ENCODE measurements at regions not wholly inside any gene's neighbourhood (a gene's known extent, or its start where the extent isn't known, plus 50 kb on each side); places are given as distances from the start of the nearest gene placed in this dataset.

GRCh38 chr18:78772360-78773302, 207.0 kb upstream of the SALL3 start:
- no peak for DNase-seq (ENCODE audit: low read depth)
- TF ChIP-seq CTCF (IDR thresholded peaks at IDR 0.05; ENCODE audit: low read length, missing control alignments): no peak
- H3K4me3 ChIP-seq (replicated peaks; ENCODE audit: low read depth, low read length): no peak overlapping the region

- TF ChIP-seq CTCF (IDR thresholded peaks at IDR 0.05; ENCODE audit: low read length, missing control alignments): no peak
- DNase-seq (ENCODE audit: low read depth): no peak
- no peak overlapping the region for H3K4me3 ChIP-seq (replicated peaks; ENCODE audit: low read depth, low read length)
Observed at GRCh38 chr18:78773303-78773755, 206.3 kb upstream of the SALL3 start.

- no peak overlapping the region for H3K4me3 ChIP-seq (replicated peaks; ENCODE audit: low read depth, low read length)
- TF ChIP-seq CTCF (IDR thresholded peaks at IDR 0.05; ENCODE audit: low read length, missing control alignments): no peak
- no peak for DNase-seq (ENCODE audit: low read depth)
Observed at GRCh38 chr18:78773819-78774218, 205.8 kb upstream of the SALL3 start.

GRCh38 chr18:78774741-78775141, 204.9 kb upstream of the SALL3 start:
- no peak for DNase-seq (ENCODE audit: low read depth)
- no peak overlapping the region for H3K4me3 ChIP-seq (replicated peaks; ENCODE audit: low read depth, low read length)
- TF ChIP-seq CTCF (IDR thresholded peaks at IDR 0.05; ENCODE audit: low read length, missing control alignments): no peak

- no peak for TF ChIP-seq CTCF (IDR thresholded peaks at IDR 0.05; ENCODE audit: low read length, missing control alignments)
- no peak overlapping the region for H3K4me3 ChIP-seq (replicated peaks; ENCODE audit: low read depth, low read length)
- no peak for DNase-seq (ENCODE audit: low read depth)
Observed at GRCh38 chr18:78776151-78776550, 203.5 kb upstream of the SALL3 start.

- no peak for DNase-seq (ENCODE audit: low read depth)
- no peak for TF ChIP-seq CTCF (IDR thresholded peaks at IDR 0.05; ENCODE audit: low read length, missing control alignments)
- no peak overlapping the region for H3K4me3 ChIP-seq (replicated peaks; ENCODE audit: low read depth, low read length)
Observed at GRCh38 chr18:78776706-78777285, 202.8 kb upstream of the SALL3 start.

All from fibroblast of pulmonary artery (primary cell).